ENCODE measurements at regions not wholly inside any gene's neighbourhood (a gene's known extent, or its start where the extent isn't known, plus 50 kb on each side); places are given as distances from the start of the nearest gene placed in this dataset.
A peak's percentile ranks its signal among the peaks of the same experiment; 100 is the strongest.

- Histone ChIP-seq H4K20me1 (ENCODE audit: insufficient read depth) (no peaks in the 10 kb centered on the region), H3K79me2 (ENCODE audit: insufficient read depth) (no peaks in the 10 kb centered on the region), H3K4me2 (ENCODE audit: unreplicated experiment) (no peak overlapping the region), H3K27ac (no peak overlapping the region), H3K4me1 (ENCODE audit: insufficient read depth) (peaks cover 26% of the 10 kb centered on the region), H2AFZ (no peak overlapping the region), H3K4me3 (no peak overlapping the region), H3K36me3 (ENCODE audit: low read depth) (no peaks in the 10 kb centered on the region), H3F3A (ENCODE audit: insufficient read depth) (peaks cover 24% of the 10 kb centered on the region), H3K9me2 (ENCODE audit: insufficient read depth) (no peaks in the 10 kb centered on the region), H3K27me3 (replicated peaks; ENCODE audit: insufficient read depth) (no peaks in the 10 kb centered on the region), H3K9ac (no peak overlapping the region), H3K9me3 (ENCODE audit: low read depth) (no peaks in the 10 kb centered on the region)
- DNase-seq = no peak
- TF ChIP-seq EZH2 (IDR thresholded peaks at IDR 0.05; ENCODE audit: insufficient read depth, poor library complexity, severe bottlenecking) = no peak
- no peak for TF ChIP-seq EZH2phosphoT487 (IDR thresholded peaks at IDR 0.05; ENCODE audit: insufficient read depth, low read depth)
- 87% methylated on average over 2 of the region's 2 CpGs for WGBS, 2 experiments (ENCODE audit: low coverage in 1 of 2, low lambda C conversion rate in 2 of 2, missing lambda C conversion rate in 2 of 2)
- in situ Hi-C loops (cut with MboI) = no loop called here
Measured at GRCh38 chr1:101139821-101140718, 96.7 kb upstream of the S1PR1 start.

GRCh38 chr1:101139130-101139529 is 97.7 kb upstream of the S1PR1 start:
- no peak overlapping the region for H2AFZ ChIP-seq
- no peaks in the 10 kb centered on the region for H3K9me3 ChIP-seq (ENCODE audit: low read depth)
- H3K9me2 ChIP-seq (ENCODE audit: insufficient read depth) = no peaks in the 10 kb centered on the region
- no peaks in the 10 kb centered on the region for H4K20me1 ChIP-seq (ENCODE audit: insufficient read depth)
- no peak overlapping the region for H3K4me2 ChIP-seq (ENCODE audit: unreplicated experiment)
- TF ChIP-seq EZH2phosphoT487 (IDR thresholded peaks at IDR 0.05; ENCODE audit: insufficient read depth, low read depth) = no peak
- no peak for TF ChIP-seq EZH2 (IDR thresholded peaks at IDR 0.05; ENCODE audit: insufficient read depth, poor library complexity, severe bottlenecking)
- in situ Hi-C loops (cut with MboI) = no loop called here
- DNase-seq = no peak
- no peaks in the 10 kb centered on the region for H3K79me2 ChIP-seq (ENCODE audit: insufficient read depth)
- no peaks in the 10 kb centered on the region for H3K27me3 ChIP-seq (replicated peaks; ENCODE audit: insufficient read depth)
- no peak overlapping the region for H3K9ac ChIP-seq
- WGBS, 2 experiments (ENCODE audit: low coverage in 1 of 2, low lambda C conversion rate in 2 of 2, missing lambda C conversion rate in 2 of 2) = 100% methylated on average over 1 of the region's 1 CpG
- no peak overlapping the region for H3K27ac ChIP-seq
- H3K36me3 ChIP-seq (ENCODE audit: low read depth) = no peaks in the 10 kb centered on the region
- H3K4me3 ChIP-seq = no peak overlapping the region
- peaks cover 26% of the 10 kb centered on the region for H3K4me1 ChIP-seq (ENCODE audit: insufficient read depth)
- H3F3A ChIP-seq (ENCODE audit: insufficient read depth) = peaks cover 24% of the 10 kb centered on the region

- Histone ChIP-seq H2AFZ (0 out of 2 replicates have a peak overlapping the region, but pooled peaks have one; percentile 11), H3K4me2 (ENCODE audit: unreplicated experiment) (peak overlapping the region; percentile 75), H3K4me3 (peak overlapping the region; percentile 42), H3K9ac (no peak overlapping the region), H3K9me3 (ENCODE audit: low read depth) (no peaks in the 10 kb centered on the region), H3K9me2 (ENCODE audit: insufficient read depth) (no peaks in the 10 kb centered on the region), H3K4me1 (ENCODE audit: insufficient read depth) (peaks cover 26% of the 10 kb centered on the region), H3F3A (ENCODE audit: insufficient read depth) (peaks cover 24% of the 10 kb centered on the region), H3K36me3 (ENCODE audit: low read depth) (no peaks in the 10 kb centered on the region), H3K27ac (peak overlapping the region; percentile 27), H3K79me2 (ENCODE audit: insufficient read depth) (no peaks in the 10 kb centered on the region), H4K20me1 (ENCODE audit: insufficient read depth) (no peaks in the 10 kb centered on the region), H3K27me3 (replicated peaks; ENCODE audit: insufficient read depth) (no peaks in the 10 kb centered on the region)
- peak; percentile 82 for DNase-seq
- WGBS, 2 experiments (ENCODE audit: low coverage in 1 of 2, low lambda C conversion rate in 2 of 2, missing lambda C conversion rate in 2 of 2) = 21 to 22% methylated on average over 5 of the region's 5 CpGs
- in situ Hi-C loops (cut with MboI) = no loop called here
- TF ChIP-seq EZH2phosphoT487 (IDR thresholded peaks at IDR 0.05; ENCODE audit: insufficient read depth, low read depth) (peak; percentile 82; the same call in 1 of the 2 replicates), EZH2 (IDR thresholded peaks at IDR 0.05; ENCODE audit: insufficient read depth, poor library complexity, severe bottlenecking) (no peak)
Measured at GRCh38 chr1:101137144-101138126, 99.4 kb upstream of the S1PR1 start.

GRCh38 chr1:101136739-101137138 is 100.1 kb upstream of the S1PR1 start:
- WGBS, 2 experiments (ENCODE audit: low coverage in 1 of 2, low lambda C conversion rate in 2 of 2, missing lambda C conversion rate in 2 of 2) = 6 to 18% methylated on average over 1 of the region's 1 CpG
- H4K20me1 ChIP-seq (ENCODE audit: insufficient read depth) = no peaks in the 10 kb centered on the region
- no peaks in the 10 kb centered on the region for H3K9me2 ChIP-seq (ENCODE audit: insufficient read depth)
- peak overlapping the region; percentile 42 for H3K4me3 ChIP-seq
- no peak overlapping the region for H3K9ac ChIP-seq
- peaks cover 26% of the 10 kb centered on the region for H3K4me1 ChIP-seq (ENCODE audit: insufficient read depth)
- H3K27me3 ChIP-seq (replicated peaks; ENCODE audit: insufficient read depth) = no peaks in the 10 kb centered on the region
- no peaks in the 10 kb centered on the region for H3K79me2 ChIP-seq (ENCODE audit: insufficient read depth)
- DNase-seq = peak; percentile 43
- no peaks in the 10 kb centered on the region for H3K36me3 ChIP-seq (ENCODE audit: low read depth)
- H3K9me3 ChIP-seq (ENCODE audit: low read depth) = no peaks in the 10 kb centered on the region
- peaks cover 24% of the 10 kb centered on the region for H3F3A ChIP-seq (ENCODE audit: insufficient read depth)
- peak overlapping the region; percentile 75 for H3K4me2 ChIP-seq (ENCODE audit: unreplicated experiment)
- H2AFZ ChIP-seq = 0 out of 2 replicates have a peak overlapping the region, but pooled peaks have one; percentile 11
- no peak for TF ChIP-seq EZH2 (IDR thresholded peaks at IDR 0.05; ENCODE audit: insufficient read depth, poor library complexity, severe bottlenecking)
- TF ChIP-seq EZH2phosphoT487 (IDR thresholded peaks at IDR 0.05; ENCODE audit: insufficient read depth, low read depth) = no peak
- in situ Hi-C loops (cut with MboI) = no loop called here
- peak overlapping the region; percentile 27 for H3K27ac ChIP-seq

All from GM23248 (cell line).